ENCODE measurements at regions not wholly inside any gene's neighbourhood (a gene's known extent, or its start where the extent isn't known, plus 50 kb on each side); places are given as distances from the start of the nearest gene placed in this dataset.

GRCh38 chr3:177750436-177750835 is 553.2 kb upstream of the TBL1XR1 start:
- TF ChIP-seq EZH2phosphoT487 (IDR thresholded peaks at IDR 0.05; ENCODE audit: borderline replicate concordance, low read length) (no peak), CTCF (conservative IDR thresholded peaks at IDR 0.05; ENCODE audit: low read depth, low read length) (no peak), EZH2 (IDR thresholded peaks at IDR 0.05; ENCODE audit: low read length, unreplicated experiment) (no peak)

All from PC-3 (cell line).